Stimulated activated naive CD8-positive, alpha-beta T cell treated with anti-CD3 and anti-CD28 coated beads, Interleukin-15, Interleukin-2, amounts not matched to agents 100 ng/mL and 50 ng/mL, for 24 hours (primary cell): ENCODE measurements at regions not wholly inside any gene's neighbourhood (a gene's known extent, or its start where the extent isn't known, plus 50 kb on each side); places are given as distances from the start of the nearest gene placed in this dataset.

ENCODE experiments used
- H3K27ac Mint-ChIP-seq: one replicate; pipeline ENCODE4 v1.8.0; 2021; ENCODE audit warnings: mild to moderate bottlenecking, mixed read lengths
- H3K27me3 Mint-ChIP-seq: one replicate; pipeline ENCODE4 v1.8.0; 2021; ENCODE audit warnings: mixed read lengths
- H3K36me3 Mint-ChIP-seq: one replicate; pipeline ENCODE4 v1.8.0; 2021; ENCODE audit warnings: low read depth, mixed read lengths
- H3K4me1 Mint-ChIP-seq: one replicate; pipeline ENCODE4 v1.8.0; 2021; ENCODE audit warnings: low read depth, mixed read lengths
- H3K4me3 Mint-ChIP-seq: one replicate; pipeline ENCODE4 v1.8.0; 2021; ENCODE audit warnings: mild to moderate bottlenecking, mixed read lengths
- H3K9me3 Mint-ChIP-seq: one replicate; pipeline ENCODE4 v1.8.0; 2021; ENCODE audit warnings: mixed read lengths

DNA sequence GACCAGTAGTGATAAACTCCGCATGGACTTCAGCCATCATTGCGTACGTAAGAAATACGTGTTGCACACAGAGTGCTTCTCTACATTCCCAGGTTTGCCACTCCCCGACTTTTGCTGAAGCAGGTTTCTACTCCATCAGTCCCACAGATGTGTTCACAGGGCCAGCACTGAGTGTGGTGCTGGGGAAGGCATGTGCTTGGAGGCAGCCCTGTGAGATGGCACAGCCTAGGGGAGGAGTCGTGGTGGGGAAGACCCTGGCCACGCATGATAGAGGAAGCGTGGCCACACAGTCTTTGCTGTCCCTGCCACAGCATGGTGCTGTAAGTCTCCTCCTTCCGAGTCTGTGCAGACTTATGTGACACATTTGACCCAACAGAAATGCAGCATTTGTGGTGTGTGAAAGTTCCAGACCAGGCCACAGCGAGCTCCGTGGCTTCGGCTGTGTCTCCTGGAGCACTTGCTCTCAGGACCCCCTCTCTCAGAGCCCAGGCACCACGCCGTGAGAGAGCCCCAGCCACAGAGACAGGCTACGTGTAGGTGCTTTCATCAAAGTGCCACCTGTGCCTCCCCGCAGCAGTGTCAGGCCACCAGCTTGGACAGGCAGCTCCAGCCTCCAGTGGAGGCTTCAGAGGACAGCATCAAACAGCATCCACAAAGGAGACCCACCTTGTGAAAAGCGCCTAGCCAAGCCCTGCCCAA lies 197.8 kb downstream of the AUH start:
- Mint-ChIP-seq H3K4me3 (peak overlapping the region; percentile 79), H3K27ac (peak overlapping the region; percentile 99), H3K9me3 (no peaks in the 10 kb centered on the region), H3K36me3 (no peaks in the 10 kb centered on the region), H3K27me3 (no peaks in the 10 kb centered on the region), H3K4me1 (peaks cover 58% of the 10 kb centered on the region)
